Hepatocyte (in vitro differentiated cells): ENCODE measurements at regions not wholly inside any gene's neighbourhood (a gene's known extent, or its start where the extent isn't known, plus 50 kb on each side); places are given as distances from the start of the nearest gene placed in this dataset.

ENCODE experiments used
- DNase-seq: peaks from one replicate; pipeline ENCODE4 v3.0.0-alpha.2; 2016; ENCODE audit warnings: low spot score
- H2AFZ ChIP-seq: fragments of 200-600 bp; sonication (generic); 2 replicates; pipeline ENCODE4 v1.6.0; 2016; ENCODE audit warnings: antibody characterized with exemption, mild to moderate bottlenecking
- H3K27ac ChIP-seq: fragments of 200-600 bp; sonication (generic); 2 replicates; pipeline ENCODE4 v1.5.1; 2016; ENCODE audit warnings: mild to moderate bottlenecking
- H3K27me3 ChIP-seq: fragments of 200-600 bp; sonication (generic); 2 replicates; pipeline ENCODE4 v1.6.1; 2016
- H3K36me3 ChIP-seq: fragments of 200-600 bp; sonication (generic); replicated peaks from 2 replicates; pipeline ENCODE4 v1.5.1; 2016; ENCODE audit warnings: low read depth; ENCODE audit not compliant: insufficient read depth
- H3K4me1 ChIP-seq: fragments of 200-600 bp; sonication (generic); 2 replicates; pipeline ENCODE4 v1.5.1; 2016; ENCODE audit warnings: mild to moderate bottlenecking, moderate library complexity; ENCODE audit not compliant: insufficient read depth
- H3K4me2 ChIP-seq: fragments of 200-600 bp; sonication (generic); 2 replicates; pipeline ENCODE4 v1.6.0; 2016
- H3K4me3 ChIP-seq: fragments of 200-600 bp; sonication (generic); 2 replicates; pipeline ENCODE4 v1.5.1; 2016; ENCODE audit warnings: mild to moderate bottlenecking
- H3K79me2 ChIP-seq: fragments of 200-600 bp; sonication (generic); 2 replicates; pipeline ENCODE4 v1.6.0; 2017; ENCODE audit warnings: mild to moderate bottlenecking
- H3K9me2 ChIP-seq: fragments of 200-600 bp; sonication (generic); replicated peaks from 2 replicates; pipeline ENCODE4 v1.6.0; 2017; ENCODE audit warnings: mild to moderate bottlenecking; ENCODE audit not compliant: insufficient read depth
- H3K9me3 ChIP-seq: fragments of 200-600 bp; sonication (generic); 2 replicates; pipeline ENCODE4 v1.5.1; 2016; ENCODE audit warnings: low read depth, mild to moderate bottlenecking
- H4K20me1 ChIP-seq: fragments of 200-600 bp; sonication (generic); 2 replicates; pipeline ENCODE4 v1.6.0; 2016; ENCODE audit warnings: mild to moderate bottlenecking; ENCODE audit not compliant: insufficient read depth, poor library complexity, severe bottlenecking
- CTCF ChIP-seq: fragments of 200-600 bp; sonication (generic); IDR thresholded peaks from 2 replicates; pipeline ENCODE4 v1.5.1; 2016; ENCODE audit warnings: antibody characterized with exemption, mild to moderate bottlenecking; ENCODE audit not compliant: poor library complexity
- EZH2 ChIP-seq: fragments of 200-600 bp; sonication (generic); IDR thresholded peaks from 2 replicates; pipeline ENCODE4 v1.6.1; 2016; ENCODE audit warnings: antibody characterized with exemption, mild to moderate bottlenecking, borderline replicate concordance
- EZH2phosphoT487 ChIP-seq: fragments of 200-600 bp; sonication (generic); IDR thresholded peaks from one replicate; pipeline ENCODE4 v1.6.1; 2018; ENCODE audit warnings: antibody characterized with exemption, mild to moderate bottlenecking, low read depth, moderate library complexity; ENCODE audit not compliant: unreplicated experiment, severe bottlenecking
- WGBS: methylation state at CpG from one replicate; pipeline ENCODE4 v1.1.6; 2016; ENCODE audit warnings: low lambda C conversion rate; ENCODE audit errors: missing lambda C conversion rate; 5-methylcytosine and 5-hydroxymethylcytosine counted together

- Histone ChIP-seq H3K9me3 (no peaks in the 10 kb centered on the region), H3K79me2 (no peaks in the 10 kb centered on the region), H3K4me3 (no peak overlapping the region), H4K20me1 (no peaks in the 10 kb centered on the region), H3K4me1 (no peaks in the 10 kb centered on the region), H3K9me2 (no peaks in the 10 kb centered on the region), H3K36me3 (no peaks in the 10 kb centered on the region), H3K4me2 (no peak overlapping the region), H3K27ac (no peak overlapping the region), H3K27me3 (no peaks in the 10 kb centered on the region), H2AFZ (no peak overlapping the region)
- DNase-seq, result no peak
- WGBS, result 97% methylated on average over 1 of the region's 1 CpG
- TF ChIP-seq EZH2phosphoT487, result no peak
- TF ChIP-seq CTCF, result no peak
- TF ChIP-seq EZH2, result no peak
Observed at GRCh38 chr6:134602123-134602522, 284.2 kb upstream of the SGK1 start.

DNA sequence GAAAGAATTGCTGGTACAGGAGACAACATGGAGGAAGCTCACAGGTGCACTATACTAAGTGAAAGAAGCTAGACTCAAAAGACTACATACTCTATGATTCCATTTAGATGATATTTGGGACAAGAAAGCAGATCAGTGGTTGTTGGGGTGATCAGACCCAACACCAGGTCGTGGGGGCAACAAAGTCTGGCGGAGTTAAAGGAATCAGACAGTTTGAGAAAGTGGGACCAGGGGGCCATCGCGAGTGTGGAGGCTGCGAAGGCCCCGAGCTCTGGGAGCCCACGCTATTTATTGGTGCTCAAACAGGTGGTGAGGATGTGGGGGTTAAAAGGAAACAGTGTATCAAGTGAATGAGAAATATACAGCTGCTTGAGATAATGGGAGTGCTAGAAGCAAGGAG is 282.8 kb upstream of the SGK1 start:
- H3K4me1 ChIP-seq, result no peaks in the 10 kb centered on the region
- no peak overlapping the region for H2AFZ ChIP-seq
- no peak overlapping the region for H3K27ac ChIP-seq
- 91% methylated on average over 7 of the region's 7 CpGs for WGBS
- H3K36me3 ChIP-seq, result no peaks in the 10 kb centered on the region
- no peak for DNase-seq
- H3K9me3 ChIP-seq, result no peaks in the 10 kb centered on the region
- no peaks in the 10 kb centered on the region for H3K79me2 ChIP-seq
- no peak overlapping the region for H3K4me3 ChIP-seq
- no peaks in the 10 kb centered on the region for H4K20me1 ChIP-seq
- no peaks in the 10 kb centered on the region for H3K9me2 ChIP-seq
- no peaks in the 10 kb centered on the region for H3K27me3 ChIP-seq
- TF ChIP-seq EZH2 (no peak), EZH2phosphoT487 (no peak), CTCF (no peak)
- no peak overlapping the region for H3K4me2 ChIP-seq

DNA sequence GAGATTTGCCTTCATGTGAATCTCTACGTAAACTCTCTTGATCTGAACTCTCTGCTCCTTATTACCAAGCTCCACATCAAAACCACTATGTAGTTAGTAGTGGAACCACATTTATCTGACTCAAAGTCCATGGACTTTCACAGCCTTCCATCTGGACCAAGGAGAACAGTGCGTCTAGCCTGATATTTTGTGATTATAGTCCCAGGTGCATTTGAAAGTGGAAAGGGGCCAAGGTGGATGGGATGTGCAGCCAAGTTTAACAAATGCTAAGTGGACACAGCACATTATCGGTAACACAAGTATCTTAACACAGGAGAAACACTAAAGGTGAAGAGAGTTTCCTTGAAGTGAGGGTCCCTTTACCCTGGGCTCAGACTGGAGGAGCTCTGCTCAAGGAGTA is 281.2 kb upstream of the SGK1 start:
- Histone ChIP-seq H3K79me2 (no peaks in the 10 kb centered on the region), H3K9me3 (no peaks in the 10 kb centered on the region), H3K27me3 (no peaks in the 10 kb centered on the region), H3K9me2 (no peaks in the 10 kb centered on the region), H2AFZ (no peak overlapping the region), H3K36me3 (no peaks in the 10 kb centered on the region), H4K20me1 (no peaks in the 10 kb centered on the region), H3K27ac (no peak overlapping the region), H3K4me1 (no peaks in the 10 kb centered on the region), H3K4me2 (no peak overlapping the region), H3K4me3 (no peak overlapping the region)
- 100% methylated on average over 3 of the region's 3 CpGs for WGBS
- no peak for DNase-seq
- TF ChIP-seq CTCF, result no peak
- no peak for TF ChIP-seq EZH2
- no peak for TF ChIP-seq EZH2phosphoT487

GRCh38 chr6:134596191-134596590 is 278.3 kb upstream of the SGK1 start:
- Histone ChIP-seq H3K27me3 (no peaks in the 10 kb centered on the region), H3K4me1 (no peaks in the 10 kb centered on the region), H3K36me3 (no peaks in the 10 kb centered on the region), H3K79me2 (no peaks in the 10 kb centered on the region), H3K9me3 (no peaks in the 10 kb centered on the region), H3K4me3 (no peak overlapping the region), H2AFZ (no peak overlapping the region), H3K27ac (no peak overlapping the region), H3K4me2 (no peak overlapping the region), H4K20me1 (no peaks in the 10 kb centered on the region), H3K9me2 (no peaks in the 10 kb centered on the region)
- WGBS, result 95% methylated on average over 1 of the region's 1 CpG
- DNase-seq, result no peak
- no peak for TF ChIP-seq EZH2
- TF ChIP-seq CTCF, result no peak
- no peak for TF ChIP-seq EZH2phosphoT487
